ENCODE measurements at regions not wholly inside any gene's neighbourhood (a gene's known extent, or its start where the extent isn't known, plus 50 kb on each side); places are given as distances from the start of the nearest gene placed in this dataset.

DNA sequence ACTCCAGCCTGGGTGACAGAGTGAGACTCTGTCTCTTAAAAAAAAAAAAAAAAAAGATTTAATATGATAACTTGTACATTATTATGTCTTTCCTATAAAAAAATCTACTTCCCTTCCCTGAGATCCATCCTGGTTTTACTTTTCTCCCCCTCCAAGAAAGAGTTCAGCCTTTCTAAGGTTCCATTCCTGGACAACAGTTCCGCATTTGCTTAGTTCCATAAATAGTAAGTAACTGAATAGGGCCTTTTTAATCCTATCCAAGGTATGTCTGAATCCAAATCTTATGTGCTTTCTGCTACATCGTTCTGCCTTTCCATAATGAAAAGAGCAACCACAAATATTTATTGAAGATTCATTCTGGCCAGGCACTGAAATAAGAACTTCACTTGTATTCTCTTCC lies 187.8 kb downstream of the DACT1 start:
- H3K27ac ChIP-seq: no peak overlapping the region
- TF ChIP-seq, protein P1, sequence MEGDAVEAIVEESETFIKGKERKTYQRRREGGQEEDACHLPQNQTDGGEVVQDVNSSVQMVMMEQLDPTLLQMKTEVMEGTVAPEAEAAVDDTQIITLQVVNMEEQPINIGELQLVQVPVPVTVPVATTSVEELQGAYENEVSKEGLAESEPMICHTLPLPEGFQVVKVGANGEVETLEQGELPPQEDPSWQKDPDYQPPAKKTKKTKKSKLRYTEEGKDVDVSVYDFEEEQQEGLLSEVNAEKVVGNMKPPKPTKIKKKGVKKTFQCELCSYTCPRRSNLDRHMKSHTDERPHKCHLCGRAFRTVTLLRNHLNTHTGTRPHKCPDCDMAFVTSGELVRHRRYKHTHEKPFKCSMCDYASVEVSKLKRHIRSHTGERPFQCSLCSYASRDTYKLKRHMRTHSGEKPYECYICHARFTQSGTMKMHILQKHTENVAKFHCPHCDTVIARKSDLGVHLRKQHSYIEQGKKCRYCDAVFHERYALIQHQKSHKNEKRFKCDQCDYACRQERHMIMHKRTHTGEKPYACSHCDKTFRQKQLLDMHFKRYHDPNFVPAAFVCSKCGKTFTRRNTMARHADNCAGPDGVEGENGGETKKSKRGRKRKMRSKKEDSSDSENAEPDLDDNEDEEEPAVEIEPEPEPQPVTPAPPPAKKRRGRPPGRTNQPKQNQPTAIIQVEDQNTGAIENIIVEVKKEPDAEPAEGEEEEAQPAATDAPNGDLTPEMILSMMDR (IDR thresholded peaks at IDR 0.05): no peak
- H3K79me2 ChIP-seq: no peaks in the 10 kb centered on the region
- H3K9ac ChIP-seq: no peak overlapping the region
- no peaks in the 10 kb centered on the region for H3K9me3 ChIP-seq (ENCODE audit: control insufficient read depth, low read length)
- no peak overlapping the region for H2AFZ ChIP-seq
- no peak overlapping the region for H3K4me2 ChIP-seq (ENCODE audit: low read length)
- no peaks in the 10 kb centered on the region for H3K27me3 ChIP-seq (ENCODE audit: control insufficient read depth, insufficient read depth, low read length)
- no peak overlapping the region for H3K4me3 ChIP-seq (ENCODE audit: low read depth, low read length)
- no peaks in the 10 kb centered on the region for H3K4me1 ChIP-seq
- H3K36me3 ChIP-seq (ENCODE audit: control insufficient read depth, insufficient read depth, low read length): no peaks in the 10 kb centered on the region

DNA sequence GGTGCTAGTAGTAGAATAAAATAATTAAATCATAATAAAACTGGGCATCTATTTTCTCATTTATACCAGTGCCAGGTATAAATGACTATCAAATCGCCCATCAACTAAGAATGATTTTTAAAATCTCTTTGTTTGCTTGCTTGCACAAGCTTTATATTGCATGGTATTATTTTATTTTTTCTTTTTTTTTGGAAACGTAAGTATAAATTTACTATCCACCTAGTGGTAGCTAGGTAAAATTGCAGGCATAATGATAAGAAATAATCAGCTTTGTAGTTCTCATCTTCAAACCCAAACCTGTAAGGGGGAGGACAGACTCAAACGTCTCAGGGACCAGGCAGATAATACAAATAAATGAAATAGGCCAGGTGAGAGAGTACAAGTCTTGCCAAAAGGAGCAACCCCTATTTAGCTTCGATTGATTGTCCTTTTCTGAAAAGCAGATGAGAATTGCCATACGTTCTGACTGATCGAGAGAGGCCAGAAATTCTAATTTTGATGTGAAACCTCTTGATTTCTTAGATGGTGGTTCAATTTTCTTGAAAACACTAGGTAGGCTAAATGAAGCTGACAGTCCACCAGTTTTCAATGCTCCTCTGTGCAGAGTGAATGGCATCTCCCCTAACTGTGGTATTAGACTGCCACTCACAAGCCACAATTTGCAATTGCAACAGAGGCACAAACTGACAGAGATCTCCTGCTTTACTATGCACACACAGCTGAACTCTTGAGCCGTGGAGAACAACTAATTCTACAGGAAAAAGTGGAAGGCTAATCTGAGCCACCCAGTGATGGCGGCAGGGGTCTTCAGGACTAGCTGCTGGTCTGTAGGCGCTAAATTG lies 189.3 kb downstream of the DACT1 start:
- no peaks in the 10 kb centered on the region for H3K36me3 ChIP-seq (ENCODE audit: control insufficient read depth, insufficient read depth, low read length)
- no peak overlapping the region for H3K4me3 ChIP-seq (ENCODE audit: low read depth, low read length)
- H3K4me1 ChIP-seq: no peaks in the 10 kb centered on the region
- H3K9me3 ChIP-seq (ENCODE audit: control insufficient read depth, low read length): no peaks in the 10 kb centered on the region
- no peaks in the 10 kb centered on the region for H3K79me2 ChIP-seq
- no peak overlapping the region for H3K9ac ChIP-seq
- H3K27me3 ChIP-seq (ENCODE audit: control insufficient read depth, insufficient read depth, low read length): no peaks in the 10 kb centered on the region
- TF ChIP-seq, protein P1 (IDR thresholded peaks at IDR 0.05): peak; percentile 14
- H2AFZ ChIP-seq: no peak overlapping the region
- no peak overlapping the region for H3K4me2 ChIP-seq (ENCODE audit: low read length)
- no peak overlapping the region for H3K27ac ChIP-seq

DNA sequence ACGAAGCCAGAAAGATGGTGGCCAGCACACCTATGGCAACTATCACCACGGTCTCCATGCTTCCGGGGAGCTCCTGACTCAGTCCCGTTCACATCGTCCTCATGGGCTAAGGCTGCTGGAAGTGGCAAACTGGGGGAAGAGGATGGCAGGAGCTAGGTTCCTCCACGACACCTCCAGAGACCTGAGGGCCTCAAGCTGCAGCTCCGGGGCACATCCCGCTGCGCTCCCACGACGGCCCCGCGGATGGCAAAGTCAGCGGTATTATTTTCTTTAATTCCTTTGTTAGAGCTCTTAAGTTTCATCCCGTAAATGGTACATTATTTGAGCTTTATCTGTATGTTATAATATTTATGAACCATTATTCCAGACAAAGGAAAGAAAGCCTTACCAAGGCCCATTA lies 190.5 kb downstream of the DACT1 start:
- Histone ChIP-seq H3K4me1 (no peaks in the 10 kb centered on the region), H3K4me3 (ENCODE audit: low read depth, low read length) (no peak overlapping the region), H3K36me3 (ENCODE audit: control insufficient read depth, insufficient read depth, low read length) (no peaks in the 10 kb centered on the region), H3K27me3 (ENCODE audit: control insufficient read depth, insufficient read depth, low read length) (no peaks in the 10 kb centered on the region), H3K9ac (no peak overlapping the region), H3K4me2 (ENCODE audit: low read length) (no peak overlapping the region), H2AFZ (no peak overlapping the region), H3K9me3 (ENCODE audit: control insufficient read depth, low read length) (no peaks in the 10 kb centered on the region), H3K79me2 (no peaks in the 10 kb centered on the region), H3K27ac (no peak overlapping the region)
- TF ChIP-seq, protein P1 (IDR thresholded peaks at IDR 0.05): no peak

DNA sequence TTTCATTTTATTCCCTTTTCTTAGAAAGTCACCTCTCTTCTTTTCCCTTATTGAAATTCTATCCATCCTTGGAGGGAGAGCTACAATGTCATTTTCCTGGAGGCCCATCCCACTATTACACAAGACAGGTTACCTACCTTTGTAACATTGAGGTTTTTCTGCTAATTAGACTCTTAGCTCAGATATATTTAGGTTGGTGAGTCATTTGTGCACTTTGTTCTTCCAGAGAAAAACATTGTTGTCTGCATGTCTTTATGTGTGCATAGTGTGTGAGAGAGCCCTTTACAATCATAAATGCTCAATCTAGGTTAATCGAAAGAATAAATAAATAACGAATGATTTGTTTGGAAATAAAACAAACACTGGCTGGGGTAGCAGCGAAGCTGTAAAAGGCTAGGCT lies 191.8 kb downstream of the DACT1 start:
- H3K4me2 ChIP-seq (ENCODE audit: low read length): no peak overlapping the region
- no peak overlapping the region for H2AFZ ChIP-seq
- H3K4me3 ChIP-seq (ENCODE audit: low read depth, low read length): no peak overlapping the region
- H3K9ac ChIP-seq: no peak overlapping the region
- no peaks in the 10 kb centered on the region for H3K4me1 ChIP-seq
- no peaks in the 10 kb centered on the region for H3K27me3 ChIP-seq (ENCODE audit: control insufficient read depth, insufficient read depth, low read length)
- TF ChIP-seq, protein P1 (IDR thresholded peaks at IDR 0.05): no peak
- no peak overlapping the region for H3K27ac ChIP-seq
- H3K79me2 ChIP-seq: no peaks in the 10 kb centered on the region
- no peaks in the 10 kb centered on the region for H3K9me3 ChIP-seq (ENCODE audit: control insufficient read depth, low read length)
- H3K36me3 ChIP-seq (ENCODE audit: control insufficient read depth, insufficient read depth, low read length): no peaks in the 10 kb centered on the region

DNA sequence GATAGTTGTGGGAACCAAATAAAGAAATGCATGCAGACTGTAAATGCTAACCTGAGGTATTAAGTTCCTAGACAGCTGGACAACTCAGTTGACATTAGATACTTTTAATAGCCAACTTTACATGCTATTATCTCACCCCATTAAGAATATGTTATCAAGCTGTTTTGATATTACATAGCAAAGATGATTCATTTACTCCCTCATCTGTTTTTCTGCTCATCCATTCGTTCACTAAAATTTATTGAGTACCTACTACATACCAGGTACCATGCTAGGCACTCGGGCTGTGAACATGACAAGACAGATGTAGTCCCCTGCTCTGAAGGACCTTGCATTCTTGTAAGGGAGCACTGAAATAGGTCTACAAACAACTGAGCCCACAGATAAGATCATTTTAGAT lies 192.4 kb downstream of the DACT1 start:
- Histone ChIP-seq H2AFZ (no peak overlapping the region), H3K27ac (no peak overlapping the region), H3K4me2 (ENCODE audit: low read length) (no peak overlapping the region), H3K9ac (no peak overlapping the region), H3K9me3 (ENCODE audit: control insufficient read depth, low read length) (no peaks in the 10 kb centered on the region), H3K4me1 (no peaks in the 10 kb centered on the region), H3K4me3 (ENCODE audit: low read depth, low read length) (no peak overlapping the region), H3K27me3 (ENCODE audit: control insufficient read depth, insufficient read depth, low read length) (no peaks in the 10 kb centered on the region), H3K36me3 (ENCODE audit: control insufficient read depth, insufficient read depth, low read length) (no peaks in the 10 kb centered on the region), H3K79me2 (no peaks in the 10 kb centered on the region)
- TF ChIP-seq, protein P1 (IDR thresholded peaks at IDR 0.05): no peak

Data from parathyroid adenoma (tissue), 2 donors.